HCT116 (cell line): ENCODE measurements at regions not wholly inside any gene's neighbourhood (a gene's known extent, or its start where the extent isn't known, plus 50 kb on each side); places are given as distances from the start of the nearest gene placed in this dataset.

ENCODE experiments used
- ATAC-seq: fragments of 200-7000 bp; cut with Tn5 transposase; 2 replicates; pipeline ENCODE4 v1.9.1; 2020; ENCODE audit warnings: mild to moderate bottlenecking, moderate library complexity
- BruUV-seq: library from RNA; stranded (reverse); fragments of 400-500 nt; replicated peaks from 2 replicates; lab custom pipeline; 2021; lab: Mats Ljungman, UMichigan
- CTCF ChIA-PET: fragments of 300-600 bp; sonication (Branson Sonifier 250); formaldehyde crosslinking; loops from one replicate; lab custom pipeline; 2021; ENCODE audit warnings: antibody characterized with exemption; lab: Charles Lee
- POLR2A ChIA-PET: fragments of 300-600, 350-600 bp; sonication (Branson Sonifier 250); formaldehyde crosslinking; loops from one replicate; lab custom pipeline; 2021; ENCODE audit warnings: antibody characterized with exemption; lab: Charles Lee
- RAD21 ChIA-PET, 2 experiments: fragments of 300-600 bp; sonication (Branson Sonifier 250); formaldehyde crosslinking; loops; one replicate each; lab custom pipeline; 2023; ENCODE audit warnings: low total read pairs in 2 of 2; ENCODE audit not compliant: uncharacterized antibody in 2 of 2, unreplicated experiment in 2 of 2, low non-redundant PET in 1 of 2; lab: Charles Lee
- DNase-seq: peaks from one replicate; pipeline ENCODE4 v3.0.0-alpha.2; 2010; ENCODE audit warnings: low read depth, low spot score
- H2AFZ ChIP-seq: fragments of 200-600 bp; shearing (Covaris generic), sonication (generic); 2 replicates; pipeline ENCODE4 v1.6.1; 2017; ENCODE audit warnings: low read depth, mixed run types, mixed read lengths, antibody characterized with exemption, low read length; ENCODE audit not compliant: poor library complexity, severe bottlenecking
- H3K27ac ChIP-seq: 2 replicates; pipeline ENCODE4 v1.5.1; 2012; ENCODE audit warnings: low read depth, low read length
- H3K27me3 ChIP-seq: fragments of 200-600 bp; sonication (generic); 2 replicates; pipeline ENCODE4 v1.6.1; 2016; ENCODE audit warnings: mixed run types, low read length, mixed read lengths; ENCODE audit not compliant: insufficient read depth
- H3K36me3 ChIP-seq, 2 experiments: fragments of 200-500 bp in 1 of 2; fragments of 200-600 bp in 1 of 2; sonication (Bioruptor generic) in 1 of 2; sonication (generic) in 1 of 2; 2 replicates each; pipeline versions ENCODE4 v1.5.1 to v1.6.1; 2014 to 2016; ENCODE audit warnings: low read length in 2 of 2, inconsistent platforms in 1 of 2, mixed read lengths in 1 of 2, mixed run types in 1 of 2; ENCODE audit not compliant: insufficient read depth in 2 of 2, control insufficient read depth in 1 of 2
- H3K4me1 ChIP-seq, 2 experiments: fragments of 200-600 bp in 1 of 2; sonication (generic) in 1 of 2; 2 replicates each; pipeline versions ENCODE4 v1.5.1 to v1.6.1; 2012 to 2017; ENCODE audit warnings: low read length in 2 of 2, inconsistent platforms in 1 of 2, mild to moderate bottlenecking in 1 of 2, mixed read lengths in 1 of 2, mixed run types in 1 of 2, moderate library complexity in 1 of 2; ENCODE audit not compliant: insufficient read depth in 2 of 2, control insufficient read depth in 1 of 2
- H3K4me2 ChIP-seq: fragments of 200-600 bp; sonication (generic); 2 replicates; pipeline ENCODE4 v1.6.1; 2017; ENCODE audit warnings: mixed run types, low read length, mixed read lengths
- H3K4me3 ChIP-seq, 2 experiments: fragments of 200-600 bp in 1 of 2; sonication (generic) in 1 of 2; replicated peaks in 1 of 2; 2 replicates each; pipeline ENCODE4 v1.5.1; 2011 to 2016; ENCODE audit warnings: low read length in 2 of 2, control low read depth in 1 of 2, low read depth in 1 of 2, mild to moderate bottlenecking in 1 of 2, mixed read lengths in 1 of 2, mixed run types in 1 of 2
- H3K79me2 ChIP-seq: fragments of 200-600 bp; sonication (generic); 2 replicates; pipeline ENCODE4 v1.6.1; 2017; ENCODE audit warnings: mild to moderate bottlenecking, mixed run types, low read length, moderate library complexity, mixed read lengths; ENCODE audit not compliant: insufficient read depth
- H3K9ac ChIP-seq: fragments of 200-600 bp; sonication (generic); 2 replicates; pipeline ENCODE4 v1.6.1; 2016; ENCODE audit warnings: low read length, mixed read lengths
- H3K9me2 ChIP-seq: fragments of 200-600 bp; sonication (generic), shearing (Covaris generic); 2 replicates; pipeline ENCODE4 v1.6.1; 2017; ENCODE audit warnings: mixed run types, mild to moderate bottlenecking, moderate library complexity; ENCODE audit not compliant: insufficient read depth
- H3K9me3 ChIP-seq, 2 experiments: fragments of 200-500 bp in 1 of 2; fragments of 200-600 bp in 1 of 2; sonication (Bioruptor generic) in 1 of 2; sonication (generic) in 1 of 2; 2 replicates each; pipeline ENCODE4 v1.6.1; 2014 to 2017; ENCODE audit warnings: low read length in 2 of 2, mixed read lengths in 2 of 2, inconsistent platforms in 1 of 2, low read depth in 1 of 2, mild to moderate bottlenecking in 1 of 2, mixed run types in 1 of 2, moderate library complexity in 1 of 2; ENCODE audit not compliant: control insufficient read depth in 1 of 2, insufficient read depth in 1 of 2
- H4K20me1 ChIP-seq: fragments of 200-600 bp; sonication (generic), shearing (Covaris generic); 2 replicates; pipeline ENCODE4 v1.6.1; 2017; ENCODE audit warnings: mixed run types, mild to moderate bottlenecking, moderate library complexity; ENCODE audit not compliant: insufficient read depth
- CBX3 ChIP-seq: IDR thresholded peaks from 2 replicates; pipeline ENCODE4 v1.6.1; 2012; ENCODE audit warnings: low read depth
- POLR2AphosphoS5 ChIP-seq: IDR thresholded peaks from 2 replicates; pipeline ENCODE4 v1.6.1; 2011; ENCODE audit warnings: mild to moderate bottlenecking, low read depth, low read length, moderate library complexity
- RAD21 ChIP-seq: IDR thresholded peaks from 2 replicates; pipeline ENCODE4 v1.6.1; 2012; ENCODE audit warnings: low read depth, mild to moderate bottlenecking
- intact Hi-C: fragments of 100-400 bp; cut with micrococcal nuclease; formaldehyde crosslinking; loops from 2 replicates; pipeline ENCODE4 v1.10.0; 2022
- TF ChIP-seq, protein P1 (sequence below): IDR thresholded peaks from 2 replicates; pipeline ENCODE4 v1.6.1; 2012
- TF ChIP-seq, protein P2 (sequence below): IDR thresholded peaks from 2 replicates; pipeline ENCODE4 v1.6.1; 2012
- TF ChIP-seq, protein P3 (sequence below), 3 experiments: fragments of 200-600 bp in 1 of 3; sonication (generic) in 1 of 3; IDR thresholded peaks in 2 of 3; conservative IDR thresholded peaks in 1 of 3; 2 replicates each; pipeline ENCODE4 v1.5.1; 2012 to 2017; ENCODE audit warnings: low read depth in 2 of 3, low read length in 2 of 3, antibody characterized with exemption in 1 of 3, borderline replicate concordance in 1 of 3, control low read depth in 1 of 3, mild to moderate bottlenecking in 1 of 3, mixed read lengths in 1 of 3, mixed run types in 1 of 3, moderate library complexity in 1 of 3; ENCODE audit not compliant: insufficient read depth in 1 of 3

DNA sequence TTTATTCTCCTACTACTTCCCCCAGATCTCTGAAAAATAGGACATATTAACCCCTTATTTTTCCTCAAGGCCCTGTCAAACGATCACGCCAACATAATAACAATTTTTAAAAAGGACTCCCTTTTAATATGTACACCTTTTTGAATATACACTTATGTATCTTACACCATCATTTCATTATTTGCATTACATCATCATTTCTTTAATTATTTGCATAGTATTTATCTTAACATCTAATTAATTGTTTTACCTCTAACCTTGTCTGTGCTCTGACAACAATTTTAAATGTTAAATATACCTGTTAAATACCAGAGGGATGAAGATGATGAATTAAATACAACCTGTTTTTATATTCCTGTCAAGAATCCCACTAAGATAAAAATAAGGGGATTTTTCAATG lies 432.2 kb downstream of the PTPRC start:
- no peaks in the 10 kb centered on the region for H3K79me2 ChIP-seq
- no peak overlapping the region for H3K4me3 ChIP-seq
- no peaks in the 10 kb centered on the region for H3K9me2 ChIP-seq
- H3K9me3 ChIP-seq = no peaks in the 10 kb centered on the region
- BruUV-seq = no TSS peak
- DNase-seq = no peak
- no peak for ATAC-seq
- H3K9ac ChIP-seq = no peak overlapping the region
- no peaks in the 10 kb centered on the region for H3K36me3 ChIP-seq
- H3K4me2 ChIP-seq = no peak overlapping the region
- TF ChIP-seq CBX3 (no peak), RAD21 (no peak), POLR2AphosphoS5 (no peak)
- TF ChIP-seq, protein P1, sequence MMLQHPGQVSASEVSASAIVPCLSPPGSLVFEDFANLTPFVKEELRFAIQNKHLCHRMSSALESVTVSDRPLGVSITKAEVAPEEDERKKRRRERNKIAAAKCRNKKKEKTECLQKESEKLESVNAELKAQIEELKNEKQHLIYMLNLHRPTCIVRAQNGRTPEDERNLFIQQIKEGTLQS = no peak
- TF ChIP-seq, all 23 proteins: peak for 0
- Histone ChIP-seq H3K27me3 (no peaks in the 10 kb centered on the region), H3K27ac (no peak overlapping the region), H4K20me1 (no peaks in the 10 kb centered on the region), H3K4me1 (no peaks in the 10 kb centered on the region), H2AFZ (no peak overlapping the region)
- ChIA-PET CTCF (no interaction called here), RAD21 (no interaction called here), POLR2A (no interaction called here)
- intact Hi-C loops = no loop called here

DNA sequence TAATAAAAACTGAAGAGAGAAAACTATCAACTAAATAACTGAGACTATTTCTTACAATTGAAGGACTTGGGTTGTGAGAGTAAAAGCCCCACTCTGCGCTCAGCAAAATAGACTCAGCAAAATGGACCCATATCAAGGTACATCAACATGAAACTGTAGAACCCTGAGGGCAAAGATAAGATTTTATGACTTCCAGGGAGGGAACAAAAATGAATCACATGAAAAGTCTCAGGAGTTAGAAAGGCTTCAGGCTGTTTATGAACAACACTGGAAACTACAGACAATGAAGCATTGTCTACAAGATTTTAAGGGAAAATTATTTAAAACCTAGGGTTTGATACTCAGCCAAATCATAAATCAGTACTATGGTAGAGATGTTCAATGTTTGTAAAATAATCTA lies 434.3 kb downstream of the PTPRC start:
- H3K9me3 ChIP-seq = no peaks in the 10 kb centered on the region
- DNase-seq (no peak), ATAC-seq (no peak)
- no peaks in the 10 kb centered on the region for H3K36me3 ChIP-seq
- no peak overlapping the region for H3K4me3 ChIP-seq
- CTCF ChIA-PET = no interaction called here
- H4K20me1 ChIP-seq = no peaks in the 10 kb centered on the region
- no peak overlapping the region for H3K4me2 ChIP-seq
- H3K9me2 ChIP-seq = no peaks in the 10 kb centered on the region
- POLR2A ChIA-PET = no interaction called here
- H3K27me3 ChIP-seq = no peaks in the 10 kb centered on the region
- TF ChIP-seq, protein P2, sequence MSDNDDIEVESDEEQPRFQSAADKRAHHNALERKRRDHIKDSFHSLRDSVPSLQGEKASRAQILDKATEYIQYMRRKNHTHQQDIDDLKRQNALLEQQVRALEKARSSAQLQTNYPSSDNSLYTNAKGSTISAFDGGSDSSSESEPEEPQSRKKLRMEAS = no peak
- TF ChIP-seq, protein P3, sequence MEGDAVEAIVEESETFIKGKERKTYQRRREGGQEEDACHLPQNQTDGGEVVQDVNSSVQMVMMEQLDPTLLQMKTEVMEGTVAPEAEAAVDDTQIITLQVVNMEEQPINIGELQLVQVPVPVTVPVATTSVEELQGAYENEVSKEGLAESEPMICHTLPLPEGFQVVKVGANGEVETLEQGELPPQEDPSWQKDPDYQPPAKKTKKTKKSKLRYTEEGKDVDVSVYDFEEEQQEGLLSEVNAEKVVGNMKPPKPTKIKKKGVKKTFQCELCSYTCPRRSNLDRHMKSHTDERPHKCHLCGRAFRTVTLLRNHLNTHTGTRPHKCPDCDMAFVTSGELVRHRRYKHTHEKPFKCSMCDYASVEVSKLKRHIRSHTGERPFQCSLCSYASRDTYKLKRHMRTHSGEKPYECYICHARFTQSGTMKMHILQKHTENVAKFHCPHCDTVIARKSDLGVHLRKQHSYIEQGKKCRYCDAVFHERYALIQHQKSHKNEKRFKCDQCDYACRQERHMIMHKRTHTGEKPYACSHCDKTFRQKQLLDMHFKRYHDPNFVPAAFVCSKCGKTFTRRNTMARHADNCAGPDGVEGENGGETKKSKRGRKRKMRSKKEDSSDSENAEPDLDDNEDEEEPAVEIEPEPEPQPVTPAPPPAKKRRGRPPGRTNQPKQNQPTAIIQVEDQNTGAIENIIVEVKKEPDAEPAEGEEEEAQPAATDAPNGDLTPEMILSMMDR (IDR thresholded peaks at IDR 0.05 in 2 of 3, conservative IDR thresholded peaks at IDR 0.05 in 1 of 3; ENCODE audit: borderline replicate concordance in 1 of 3, insufficient read depth in 1 of 3, low read depth in 2 of 3, low read length in 2 of 3) = no peak
- no peak overlapping the region for H3K9ac ChIP-seq
- no peak overlapping the region for H2AFZ ChIP-seq
- RAD21 ChIA-PET = no interaction called here
- H3K79me2 ChIP-seq = no peaks in the 10 kb centered on the region
- H3K27ac ChIP-seq = no peak overlapping the region
- no TSS peak for BruUV-seq
- no peaks in the 10 kb centered on the region for H3K4me1 ChIP-seq
- intact Hi-C loops = no loop called here
